Adrenal gland (tissue), 5 donors: ENCODE measurements at regions not wholly inside any gene's neighbourhood (a gene's known extent, or its start where the extent isn't known, plus 50 kb on each side); places are given as distances from the start of the nearest gene placed in this dataset.

Experiments used
- POLR2A ChIP-seq, 2 donors: fragments of 450-650 bp; IDR thresholded peaks; one replicate each; pipeline ENCODE4 v1.6.1; 2017; ENCODE audit warnings: antibody characterized with exemption in 2 of 2, mild to moderate bottlenecking in 2 of 2, moderate library complexity in 1 of 2
- TF ChIP-seq, protein P1 (sequence below), 6 experiments: fragments of 450-650 bp in 4 of 6; fragments of 200-600 bp in 2 of 6; sonication (generic) in 1 of 6; IDR thresholded peaks; 1 replicate in 5 of 6; 2 replicates in 1 of 6; pipeline versions ENCODE4 v1.5.1 to v1.8.0; 2016 to 2021; ENCODE audit warnings: antibody characterized with exemption in 6 of 6, mild to moderate bottlenecking in 2 of 6, moderate library complexity in 1 of 6
- donor health status: DM: no; HTN: no; CAD: no.

DNA sequence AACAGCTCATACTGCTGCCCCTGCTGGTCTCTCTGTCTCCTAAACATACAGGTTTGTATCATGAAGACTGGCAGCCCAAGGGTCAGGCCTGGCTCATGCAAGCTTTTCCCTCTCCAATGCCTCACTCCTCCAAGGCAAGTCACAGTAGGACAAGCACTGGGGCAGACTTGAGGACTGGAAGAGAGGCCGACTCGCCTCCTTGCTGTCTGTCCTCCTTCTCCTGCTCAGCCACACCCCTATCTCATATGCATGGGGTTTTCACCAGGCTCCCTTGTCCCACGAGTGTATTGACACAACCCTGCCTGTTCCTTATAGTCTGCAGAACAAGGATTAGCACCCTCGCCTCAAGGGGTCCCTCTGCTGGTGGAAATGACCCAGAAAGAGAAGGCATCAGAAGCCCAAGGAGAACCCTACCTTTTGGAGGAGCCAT lies 223.7 kb downstream of the SOX11 start:
- TF ChIP-seq, protein P1, sequence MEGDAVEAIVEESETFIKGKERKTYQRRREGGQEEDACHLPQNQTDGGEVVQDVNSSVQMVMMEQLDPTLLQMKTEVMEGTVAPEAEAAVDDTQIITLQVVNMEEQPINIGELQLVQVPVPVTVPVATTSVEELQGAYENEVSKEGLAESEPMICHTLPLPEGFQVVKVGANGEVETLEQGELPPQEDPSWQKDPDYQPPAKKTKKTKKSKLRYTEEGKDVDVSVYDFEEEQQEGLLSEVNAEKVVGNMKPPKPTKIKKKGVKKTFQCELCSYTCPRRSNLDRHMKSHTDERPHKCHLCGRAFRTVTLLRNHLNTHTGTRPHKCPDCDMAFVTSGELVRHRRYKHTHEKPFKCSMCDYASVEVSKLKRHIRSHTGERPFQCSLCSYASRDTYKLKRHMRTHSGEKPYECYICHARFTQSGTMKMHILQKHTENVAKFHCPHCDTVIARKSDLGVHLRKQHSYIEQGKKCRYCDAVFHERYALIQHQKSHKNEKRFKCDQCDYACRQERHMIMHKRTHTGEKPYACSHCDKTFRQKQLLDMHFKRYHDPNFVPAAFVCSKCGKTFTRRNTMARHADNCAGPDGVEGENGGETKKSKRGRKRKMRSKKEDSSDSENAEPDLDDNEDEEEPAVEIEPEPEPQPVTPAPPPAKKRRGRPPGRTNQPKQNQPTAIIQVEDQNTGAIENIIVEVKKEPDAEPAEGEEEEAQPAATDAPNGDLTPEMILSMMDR (IDR thresholded peaks at IDR 0.05) = no peak
- no peak for TF ChIP-seq POLR2A (IDR thresholded peaks at IDR 0.05)
